Hepatocyte (in vitro differentiated cells): ENCODE measurements at regions not wholly inside any gene's neighbourhood (a gene's known extent, or its start where the extent isn't known, plus 50 kb on each side); places are given as distances from the start of the nearest gene placed in this dataset.
A peak's percentile ranks its signal among the peaks of the same experiment; 100 is the strongest.

Experiments used
- DNase-seq: peaks from one replicate; pipeline ENCODE4 v3.0.0-alpha.2; 2016; ENCODE audit warnings: low spot score
- H2AFZ ChIP-seq: fragments of 200-600 bp; sonication (generic); 2 replicates; pipeline ENCODE4 v1.6.0; 2016; ENCODE audit warnings: antibody characterized with exemption, mild to moderate bottlenecking
- H3K27ac ChIP-seq: fragments of 200-600 bp; sonication (generic); 2 replicates; pipeline ENCODE4 v1.5.1; 2016; ENCODE audit warnings: mild to moderate bottlenecking
- H3K27me3 ChIP-seq: fragments of 200-600 bp; sonication (generic); 2 replicates; pipeline ENCODE4 v1.6.1; 2016
- H3K36me3 ChIP-seq: fragments of 200-600 bp; sonication (generic); replicated peaks from 2 replicates; pipeline ENCODE4 v1.5.1; 2016; ENCODE audit warnings: low read depth; ENCODE audit not compliant: insufficient read depth
- H3K4me1 ChIP-seq: fragments of 200-600 bp; sonication (generic); 2 replicates; pipeline ENCODE4 v1.5.1; 2016; ENCODE audit warnings: mild to moderate bottlenecking, moderate library complexity; ENCODE audit not compliant: insufficient read depth
- H3K4me2 ChIP-seq: fragments of 200-600 bp; sonication (generic); 2 replicates; pipeline ENCODE4 v1.6.0; 2016
- H3K4me3 ChIP-seq: fragments of 200-600 bp; sonication (generic); 2 replicates; pipeline ENCODE4 v1.5.1; 2016; ENCODE audit warnings: mild to moderate bottlenecking
- H3K79me2 ChIP-seq: fragments of 200-600 bp; sonication (generic); 2 replicates; pipeline ENCODE4 v1.6.0; 2017; ENCODE audit warnings: mild to moderate bottlenecking
- H3K9me2 ChIP-seq: fragments of 200-600 bp; sonication (generic); replicated peaks from 2 replicates; pipeline ENCODE4 v1.6.0; 2017; ENCODE audit warnings: mild to moderate bottlenecking; ENCODE audit not compliant: insufficient read depth
- H3K9me3 ChIP-seq: fragments of 200-600 bp; sonication (generic); 2 replicates; pipeline ENCODE4 v1.5.1; 2016; ENCODE audit warnings: low read depth, mild to moderate bottlenecking
- H4K20me1 ChIP-seq: fragments of 200-600 bp; sonication (generic); 2 replicates; pipeline ENCODE4 v1.6.0; 2016; ENCODE audit warnings: mild to moderate bottlenecking; ENCODE audit not compliant: insufficient read depth, poor library complexity, severe bottlenecking
- EZH2 ChIP-seq: fragments of 200-600 bp; sonication (generic); IDR thresholded peaks from 2 replicates; pipeline ENCODE4 v1.6.1; 2016; ENCODE audit warnings: antibody characterized with exemption, mild to moderate bottlenecking, borderline replicate concordance
- EZH2phosphoT487 ChIP-seq: fragments of 200-600 bp; sonication (generic); IDR thresholded peaks from one replicate; pipeline ENCODE4 v1.6.1; 2018; ENCODE audit warnings: antibody characterized with exemption, mild to moderate bottlenecking, low read depth, moderate library complexity; ENCODE audit not compliant: unreplicated experiment, severe bottlenecking
- WGBS: methylation state at CpG from one replicate; pipeline ENCODE4 v1.1.6; 2016; ENCODE audit warnings: low lambda C conversion rate; ENCODE audit errors: missing lambda C conversion rate; 5-methylcytosine and 5-hydroxymethylcytosine counted together
- TF ChIP-seq, protein P1 (sequence below): fragments of 200-600 bp; sonication (generic); IDR thresholded peaks from 2 replicates; pipeline ENCODE4 v1.5.1; 2016; ENCODE audit warnings: antibody characterized with exemption, mild to moderate bottlenecking; ENCODE audit not compliant: poor library complexity

DNA sequence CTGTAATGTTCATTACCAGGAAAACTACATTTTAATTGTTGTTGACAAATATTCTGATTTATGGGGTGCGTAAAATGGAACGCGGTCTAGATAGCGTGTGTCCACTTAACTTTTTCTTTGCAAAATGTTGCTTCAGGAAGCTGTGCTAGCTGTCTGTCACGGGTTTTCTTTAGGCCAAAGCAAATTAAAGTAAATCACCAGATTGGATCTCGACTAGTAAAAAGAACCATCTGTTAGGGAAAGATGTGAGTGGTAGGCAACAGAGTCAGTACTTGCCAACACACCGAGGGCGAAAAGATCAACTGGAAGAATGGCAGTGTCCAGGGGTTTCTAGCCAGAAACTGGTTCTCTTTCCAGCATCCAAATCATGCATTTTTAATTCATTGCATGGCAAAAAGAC is 404.9 kb upstream of the TMPO start:
- H2AFZ ChIP-seq, result no peak overlapping the region
- no peaks in the 10 kb centered on the region for H4K20me1 ChIP-seq
- H3K9me3 ChIP-seq, result no peaks in the 10 kb centered on the region
- H3K4me3 ChIP-seq, result no peak overlapping the region
- no peaks in the 10 kb centered on the region for H3K9me2 ChIP-seq
- no peaks in the 10 kb centered on the region for H3K4me1 ChIP-seq
- TF ChIP-seq EZH2 (no peak), EZH2phosphoT487 (no peak)
- TF ChIP-seq, protein P1, sequence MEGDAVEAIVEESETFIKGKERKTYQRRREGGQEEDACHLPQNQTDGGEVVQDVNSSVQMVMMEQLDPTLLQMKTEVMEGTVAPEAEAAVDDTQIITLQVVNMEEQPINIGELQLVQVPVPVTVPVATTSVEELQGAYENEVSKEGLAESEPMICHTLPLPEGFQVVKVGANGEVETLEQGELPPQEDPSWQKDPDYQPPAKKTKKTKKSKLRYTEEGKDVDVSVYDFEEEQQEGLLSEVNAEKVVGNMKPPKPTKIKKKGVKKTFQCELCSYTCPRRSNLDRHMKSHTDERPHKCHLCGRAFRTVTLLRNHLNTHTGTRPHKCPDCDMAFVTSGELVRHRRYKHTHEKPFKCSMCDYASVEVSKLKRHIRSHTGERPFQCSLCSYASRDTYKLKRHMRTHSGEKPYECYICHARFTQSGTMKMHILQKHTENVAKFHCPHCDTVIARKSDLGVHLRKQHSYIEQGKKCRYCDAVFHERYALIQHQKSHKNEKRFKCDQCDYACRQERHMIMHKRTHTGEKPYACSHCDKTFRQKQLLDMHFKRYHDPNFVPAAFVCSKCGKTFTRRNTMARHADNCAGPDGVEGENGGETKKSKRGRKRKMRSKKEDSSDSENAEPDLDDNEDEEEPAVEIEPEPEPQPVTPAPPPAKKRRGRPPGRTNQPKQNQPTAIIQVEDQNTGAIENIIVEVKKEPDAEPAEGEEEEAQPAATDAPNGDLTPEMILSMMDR, result no peak
- no peaks in the 10 kb centered on the region for H3K79me2 ChIP-seq
- DNase-seq, result no peak
- peak overlapping the region; percentile 54 for H3K4me2 ChIP-seq
- H3K27me3 ChIP-seq, result no peaks in the 10 kb centered on the region
- 51% methylated on average over 8 of the region's 8 CpGs for WGBS
- no peaks in the 10 kb centered on the region for H3K36me3 ChIP-seq
- no peak overlapping the region for H3K27ac ChIP-seq

DNA sequence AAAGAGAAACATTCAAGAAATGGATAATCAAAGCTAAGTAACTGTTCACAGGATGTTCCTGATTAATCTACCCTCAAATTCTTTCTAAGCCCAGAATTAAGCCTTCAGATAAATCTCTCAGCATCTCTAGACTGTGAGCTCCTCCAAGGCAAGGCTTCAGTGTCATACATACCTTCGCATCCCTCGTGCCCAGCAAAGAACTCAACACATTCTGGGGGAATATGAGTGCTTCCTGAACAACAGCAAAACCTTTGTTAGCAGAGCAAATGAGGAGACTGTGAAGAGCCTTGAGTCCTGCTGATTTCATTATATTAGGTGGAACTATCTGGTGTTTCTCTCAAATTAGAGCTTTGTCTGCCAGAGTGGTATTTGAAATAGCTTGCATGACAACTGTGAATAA is 401.8 kb upstream of the TMPO start:
- Histone ChIP-seq H4K20me1 (no peaks in the 10 kb centered on the region), H3K9me2 (no peaks in the 10 kb centered on the region), H3K27me3 (no peaks in the 10 kb centered on the region), H3K27ac (no peak overlapping the region), H2AFZ (no peak overlapping the region), H3K79me2 (no peaks in the 10 kb centered on the region), H3K36me3 (no peaks in the 10 kb centered on the region), H3K4me3 (no peak overlapping the region), H3K4me2 (no peak overlapping the region), H3K9me3 (no peaks in the 10 kb centered on the region), H3K4me1 (no peaks in the 10 kb centered on the region)
- WGBS, result 83% methylated on average over 2 of the region's 2 CpGs
- TF ChIP-seq EZH2phosphoT487 (no peak), EZH2 (no peak)
- TF ChIP-seq, protein P1, result no peak
- DNase-seq, result no peak

DNA sequence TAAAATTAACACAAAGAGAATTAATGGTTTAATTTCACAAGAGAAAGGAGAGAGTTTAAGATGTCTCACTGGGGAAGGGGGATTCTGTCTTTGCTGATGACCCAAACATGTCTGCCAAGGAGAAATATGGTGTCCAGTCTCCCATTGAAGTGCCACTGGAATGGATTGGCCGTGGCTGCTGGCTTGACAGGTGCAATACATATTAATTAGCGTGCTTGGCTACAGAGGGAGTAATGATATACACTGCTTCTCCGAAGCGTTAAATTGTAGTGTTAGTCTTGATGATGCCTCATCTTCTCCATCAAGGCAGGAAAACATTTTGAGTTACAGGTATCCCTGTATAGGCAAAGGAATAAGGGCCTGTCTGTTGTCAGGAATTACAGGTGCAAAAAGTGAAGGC is 393.4 kb upstream of the TMPO start:
- no peak overlapping the region for H2AFZ ChIP-seq
- H3K9me3 ChIP-seq, result no peaks in the 10 kb centered on the region
- TF ChIP-seq, protein P1, result no peak
- no peak for TF ChIP-seq EZH2
- H3K36me3 ChIP-seq, result no peaks in the 10 kb centered on the region
- no peaks in the 10 kb centered on the region for H4K20me1 ChIP-seq
- no peak for DNase-seq
- no peaks in the 10 kb centered on the region for H3K27me3 ChIP-seq
- H3K4me2 ChIP-seq, result no peak overlapping the region
- peaks cover 4% of the 10 kb centered on the region for H3K4me1 ChIP-seq
- no peaks in the 10 kb centered on the region for H3K9me2 ChIP-seq
- WGBS, result 97% methylated on average over 4 of the region's 4 CpGs
- no peaks in the 10 kb centered on the region for H3K79me2 ChIP-seq
- H3K4me3 ChIP-seq, result no peak overlapping the region
- H3K27ac ChIP-seq, result no peak overlapping the region

DNA sequence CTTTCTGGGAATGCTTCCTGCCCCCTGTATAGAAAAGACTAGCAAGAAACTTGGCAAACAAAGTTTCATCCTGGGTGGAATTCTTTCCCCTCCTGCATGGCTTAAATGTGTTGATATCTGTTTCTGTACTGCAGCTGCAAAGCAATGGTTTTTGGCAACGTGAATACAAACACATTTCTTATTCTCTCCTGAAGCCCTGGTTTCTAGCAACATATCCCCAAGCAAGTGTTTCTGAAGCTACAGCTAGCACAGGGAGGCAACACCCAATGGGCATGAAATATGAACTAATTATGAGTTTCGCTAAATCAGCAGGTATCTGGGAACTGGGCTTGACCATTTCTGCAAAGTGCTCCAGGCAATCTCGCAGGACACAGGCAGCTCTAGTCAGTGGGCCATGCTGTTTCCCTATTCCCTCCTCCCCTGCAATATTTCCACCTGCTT is 392.3 kb upstream of the TMPO start:
- no peak overlapping the region for H3K4me2 ChIP-seq
- no peak overlapping the region for H3K4me3 ChIP-seq
- no peaks in the 10 kb centered on the region for H3K9me2 ChIP-seq
- H3K79me2 ChIP-seq, result no peaks in the 10 kb centered on the region
- no peaks in the 10 kb centered on the region for H3K9me3 ChIP-seq
- no peak overlapping the region for H3K27ac ChIP-seq
- no peak for DNase-seq
- peaks cover 9% of the 10 kb centered on the region for H3K4me1 ChIP-seq
- H3K27me3 ChIP-seq, result no peaks in the 10 kb centered on the region
- WGBS, result 66% methylated on average over 3 of the region's 3 CpGs
- no peaks in the 10 kb centered on the region for H3K36me3 ChIP-seq
- TF ChIP-seq, protein P1, result no peak
- TF ChIP-seq EZH2phosphoT487 (no peak), EZH2 (no peak)
- H4K20me1 ChIP-seq, result no peaks in the 10 kb centered on the region
- H2AFZ ChIP-seq, result no peak overlapping the region
